Mucosa of descending colon (tissue), 3 donors: ENCODE measurements at regions not wholly inside any gene's neighbourhood (a gene's known extent, or its start where the extent isn't known, plus 50 kb on each side); places are given as distances from the start of the nearest gene placed in this dataset.

Source experiments
- ATAC-seq: fragments of 200-7000 bp; cut with Tn5 transposase; one replicate; pipeline ENCODE4 v1.9.1; 2020; ENCODE audit warnings: mild to moderate bottlenecking, moderate library complexity
- DNase-seq, 3 donors: peaks; one replicate each; pipeline ENCODE4 v3.0.0-alpha.2; 2020
- H3K36me3 ChIP-seq: fragments of 200-600 bp; one replicate; pipeline ENCODE4 v1.8.0; 2021; ENCODE audit warnings: low read depth, mild to moderate bottlenecking
- H3K4me1 ChIP-seq: fragments of 200-600 bp; one replicate; pipeline ENCODE4 v1.8.0; 2021; ENCODE audit warnings: low read depth, mild to moderate bottlenecking
- H3K4me3 ChIP-seq: fragments of 200-600 bp; one replicate; pipeline ENCODE4 v1.8.0; 2021; ENCODE audit warnings: mild to moderate bottlenecking
- H3K9me3 ChIP-seq: fragments of 200-600 bp; one replicate; pipeline ENCODE4 v1.8.0; 2021; ENCODE audit warnings: mild to moderate bottlenecking
- CTCF ChIP-seq: fragments of 200-600 bp; IDR thresholded peaks from one replicate; pipeline ENCODE4 v1.8.0; 2022; ENCODE audit warnings: antibody characterized with exemption, mild to moderate bottlenecking
- intact Hi-C, 2 donors: fragments of 100-400 bp; cut with DNase I in 1 of 2; cut with micrococcal nuclease in 1 of 2; formaldehyde crosslinking; loops; one replicate each; pipeline versions ENCODE4 v1.11.0 to v1.11.1; 2022; cut with DNase I, micrococcal nuclease
- donor health status: DM: no; HTN: no; CAD: no; lungs with moderate emphysema.
- donor health status: DM: no; HTN: no; CAD: no.
- donor health status: DM: no; HTN: yes; CAD: no.

GRCh38 chr18:38602341-38602740, 1036.7 kb upstream of the CELF4 start:
- DNase-seq = no peak
- no peaks in the 10 kb centered on the region for H3K4me1 ChIP-seq

DNA sequence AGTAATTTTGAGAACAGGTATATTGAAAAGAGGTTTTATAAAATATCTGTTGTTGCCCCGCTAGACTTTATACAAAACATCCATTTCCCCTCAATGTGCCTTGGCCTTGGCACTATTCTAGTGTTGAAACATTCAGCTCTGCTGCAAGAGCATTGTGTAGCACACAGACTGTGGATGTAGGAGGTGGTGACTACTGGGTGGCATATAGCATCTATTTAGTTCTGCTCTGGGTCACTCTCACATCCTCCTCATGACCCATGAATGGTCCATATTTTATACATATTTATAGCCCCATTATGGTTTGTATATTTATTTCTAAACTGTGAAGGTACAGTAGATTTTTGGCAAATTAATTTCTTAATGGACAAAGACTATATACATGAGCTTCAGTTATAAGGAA, 1022.0 kb upstream of the CELF4 start:
- Histone ChIP-seq H3K4me1 (no peaks in the 10 kb centered on the region), H3K4me3 (no peak overlapping the region), H3K36me3 (no peaks in the 10 kb centered on the region), H3K9me3 (peaks cover 19% of the 10 kb centered on the region)
- DNase-seq (no peak), ATAC-seq (no peak)
- intact Hi-C loops = no loop called here
- TF ChIP-seq CTCF = no peak

More at GRCh38 chr18:38602341-38602740, 1036.7 kb upstream of the CELF4 start:
- no peaks in the 10 kb centered on the region for H3K36me3 ChIP-seq
- TF ChIP-seq CTCF = no peak
- ATAC-seq = no peak
- H3K4me3 ChIP-seq = no peak overlapping the region
- peaks cover 16% of the 10 kb centered on the region for H3K9me3 ChIP-seq
- intact Hi-C loops = no loop called here

DNA sequence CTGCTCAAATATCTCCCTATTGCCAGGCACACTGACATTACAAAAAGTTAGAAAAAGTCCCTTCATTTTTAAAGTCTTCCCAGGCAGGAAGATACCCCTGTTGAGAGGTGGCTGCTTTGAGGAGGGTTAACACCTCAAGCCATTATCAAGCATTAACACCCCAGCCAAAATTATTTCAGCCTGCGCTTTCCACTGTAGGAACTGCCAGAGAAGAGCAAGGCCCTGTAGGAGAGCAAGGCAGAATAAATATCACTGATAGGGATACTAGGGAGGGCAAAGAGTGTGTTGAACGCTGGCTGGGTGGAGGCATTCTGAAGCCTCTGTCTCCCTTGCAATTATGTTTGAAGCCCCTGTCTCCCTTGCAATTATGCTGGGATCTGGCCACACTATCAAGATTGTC, 1020.7 kb upstream of the CELF4 start:
- Histone ChIP-seq H3K9me3 (peaks cover 25% of the 10 kb centered on the region), H3K4me1 (no peaks in the 10 kb centered on the region), H3K4me3 (no peak overlapping the region), H3K36me3 (no peaks in the 10 kb centered on the region)
- TF ChIP-seq CTCF = no peak
- no peak for ATAC-seq
- intact Hi-C loops = no loop called here
- no peak for DNase-seq

- Histone ChIP-seq H3K36me3 (no peaks in the 10 kb centered on the region), H3K4me1 (no peaks in the 10 kb centered on the region)
- intact Hi-C loops = no loop called here
Measured at GRCh38 chr18:38579764-38580163, 1014.2 kb upstream of the CELF4 start.

DNA sequence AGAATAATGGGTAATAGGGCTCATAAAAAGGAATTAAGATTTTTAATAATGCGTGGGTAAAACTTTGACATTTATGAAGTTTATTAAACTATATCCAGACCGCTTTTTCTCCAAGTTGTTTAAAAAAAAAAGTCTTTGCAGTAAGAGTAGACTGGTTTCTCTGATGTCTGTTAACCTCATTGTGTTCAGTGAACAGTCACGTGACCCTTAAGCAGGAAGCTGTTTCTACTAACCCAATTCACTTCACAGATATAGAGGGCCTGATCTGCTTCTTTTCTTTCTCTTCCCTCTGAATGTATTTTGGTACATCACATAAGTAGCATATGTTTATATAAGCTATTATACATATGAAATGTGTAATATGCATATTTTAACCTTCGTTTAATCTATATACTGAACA, 1011.3 kb upstream of the CELF4 start:
- Histone ChIP-seq H3K4me3 (no peak overlapping the region), H3K9me3 (peaks cover 25% of the 10 kb centered on the region), H3K4me1 (no peaks in the 10 kb centered on the region), H3K36me3 (no peaks in the 10 kb centered on the region)
- ATAC-seq = no peak
- no peak for TF ChIP-seq CTCF
- intact Hi-C loops = no loop called here
- no peak for DNase-seq

More at GRCh38 chr18:38579764-38580163, 1014.2 kb upstream of the CELF4 start:
- ATAC-seq (no peak), DNase-seq (no peak)
- TF ChIP-seq CTCF = no peak
- Histone ChIP-seq H3K4me3 (no peak overlapping the region), H3K9me3 (peaks cover 31% of the 10 kb centered on the region)

DNA sequence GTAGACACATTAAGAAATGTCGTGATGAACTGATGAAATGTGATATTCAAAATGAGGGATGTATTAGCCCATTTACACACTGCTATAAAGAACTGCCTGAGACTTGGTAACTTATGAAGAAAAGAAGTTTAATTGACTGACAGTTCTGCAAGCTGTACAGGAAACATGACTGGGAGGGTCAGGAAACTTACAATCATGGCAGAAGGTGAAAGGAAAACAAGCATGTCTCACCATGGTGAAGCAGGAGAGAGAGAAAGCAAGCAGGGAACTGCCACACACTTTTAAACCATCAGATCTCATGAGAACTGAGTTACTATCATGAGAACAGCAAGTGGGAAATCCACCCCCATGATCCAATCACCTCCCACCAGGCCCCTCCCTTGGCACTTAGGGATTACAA, 1010.8 kb upstream of the CELF4 start:
- intact Hi-C loops = no loop called here
- ATAC-seq = no peak

More for the DNA sequence above, 1010.8 kb upstream of the CELF4 start:
- Histone ChIP-seq H3K9me3 (peaks cover 22% of the 10 kb centered on the region), H3K4me3 (no peak overlapping the region), H3K36me3 (no peaks in the 10 kb centered on the region), H3K4me1 (no peaks in the 10 kb centered on the region)
- no peak for TF ChIP-seq CTCF
- no peak for DNase-seq
